Natural killer cell treated with Interleukin-12 subunit alpha and Interleukin-12 subunit beta and Interleukin-15 and Interleukin-18, amount 100 ng/mL, for 72 hours (primary cell): ENCODE measurements at regions not wholly inside any gene's neighbourhood (a gene's known extent, or its start where the extent isn't known, plus 50 kb on each side); places are given as distances from the start of the nearest gene placed in this dataset.

Experiments
- ATAC-seq, 2 donors: fragments of 150-1000 bp; cut with Tn5 transposase in 1 of 2; sonication (Bioruptor Pico), chemical (Tn5 transposase) in 1 of 2; 2 replicates each; pipeline ENCODE4 v1.10.0; 2021
- DNase-seq: peaks from one replicate; pipeline ENCODE4 v3.0.0; 2022; ENCODE audit warnings: low spot score
- H3K27ac Mint-ChIP-seq, 2 donors: 1 replicate in 1 of 2; 2 replicates in 1 of 2; pipeline ENCODE4 v1.8.0; 2022; ENCODE audit warnings: mixed read lengths in 2 of 2, mild to moderate bottlenecking in 1 of 2, moderate library complexity in 1 of 2
- H3K27me3 Mint-ChIP-seq, 2 donors: 1 replicate in 1 of 2; 2 replicates in 1 of 2; pipeline ENCODE4 v1.8.0; 2022; ENCODE audit warnings: mixed read lengths in 2 of 2
- H3K36me3 Mint-ChIP-seq: one replicate; pipeline ENCODE4 v1.8.0; 2022; ENCODE audit warnings: mixed read lengths
- H3K4me1 Mint-ChIP-seq, 2 donors: 1 replicate in 1 of 2; 2 replicates in 1 of 2; pipeline ENCODE4 v1.8.0; 2022; ENCODE audit warnings: low read depth in 2 of 2, mixed read lengths in 2 of 2, mild to moderate bottlenecking in 1 of 2
- H3K4me3 Mint-ChIP-seq: one replicate; pipeline ENCODE4 v1.8.0; 2022; ENCODE audit warnings: mixed read lengths
- H3K9me3 Mint-ChIP-seq: 2 replicates; pipeline ENCODE4 v1.8.0; 2022; ENCODE audit warnings: mixed read lengths

DNA sequence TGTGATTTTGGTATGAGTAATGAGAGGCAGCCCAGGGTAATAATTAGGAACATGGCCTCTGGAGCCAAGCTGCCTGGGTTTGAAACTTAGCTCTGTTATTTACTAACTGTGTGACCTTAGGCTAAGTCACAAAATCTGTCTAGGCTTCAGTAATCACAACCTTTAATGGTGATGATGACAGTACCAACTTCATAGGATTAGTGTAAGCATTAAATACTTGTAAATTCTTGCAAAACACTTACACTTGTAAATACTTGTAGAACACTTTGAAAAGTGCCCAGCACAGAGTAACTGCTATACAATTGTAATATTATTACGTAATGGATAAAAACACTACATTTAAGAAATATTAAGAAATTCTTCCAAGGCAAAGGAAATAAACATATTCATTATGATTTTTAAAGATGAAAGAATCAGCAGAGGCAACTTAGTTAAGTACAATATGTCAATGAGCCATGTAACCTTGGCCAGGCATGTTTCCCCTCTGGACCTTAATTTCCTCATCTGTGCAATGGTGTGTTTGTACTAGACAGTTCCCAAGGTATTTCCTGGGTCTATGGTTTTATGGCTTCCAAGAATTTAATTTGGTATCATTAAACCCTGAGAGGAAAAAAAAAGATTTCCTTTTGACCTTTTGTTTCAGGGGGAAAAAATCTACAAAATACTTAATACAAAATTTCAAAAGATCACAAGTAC is 628.5 kb upstream of the KLHL1 start:
- no peaks in the 10 kb centered on the region for H3K36me3 Mint-ChIP-seq
- no peak overlapping the region for H3K4me3 Mint-ChIP-seq
- H3K4me1 Mint-ChIP-seq = no peaks in the 10 kb centered on the region
- no peaks in the 10 kb centered on the region for H3K27me3 Mint-ChIP-seq
- no peak for ATAC-seq
- no peaks in the 10 kb centered on the region for H3K9me3 Mint-ChIP-seq
- H3K27ac Mint-ChIP-seq = no peak overlapping the region
- no peak for DNase-seq

- H3K36me3 Mint-ChIP-seq = no peaks in the 10 kb centered on the region
- peaks cover 4% of the 10 kb centered on the region for H3K9me3 Mint-ChIP-seq
- no peaks in the 10 kb centered on the region for H3K27me3 Mint-ChIP-seq
- H3K4me1 Mint-ChIP-seq = no peaks in the 10 kb centered on the region
- H3K4me3 Mint-ChIP-seq = no peak overlapping the region
- ATAC-seq (no peak), DNase-seq (no peak)
- no peak overlapping the region for H3K27ac Mint-ChIP-seq
Observed at GRCh38 chr13:70732611-70733010, 624.4 kb upstream of the KLHL1 start.

GRCh38 chr13:70729369-70729768 is 621.1 kb upstream of the KLHL1 start:
- Mint-ChIP-seq H3K27me3 (no peaks in the 10 kb centered on the region), H3K36me3 (no peaks in the 10 kb centered on the region), H3K9me3 (peaks cover 4% of the 10 kb centered on the region), H3K4me3 (no peak overlapping the region), H3K4me1 (no peaks in the 10 kb centered on the region), H3K27ac (no peak overlapping the region)
- ATAC-seq (no peak), DNase-seq (no peak)

GRCh38 chr13:70723732-70724131 is 615.5 kb upstream of the KLHL1 start:
- no peaks in the 10 kb centered on the region for H3K27me3 Mint-ChIP-seq
- ATAC-seq = no peak

GRCh38 chr13:70720386-70720785 is 612.1 kb upstream of the KLHL1 start:
- H3K4me3 Mint-ChIP-seq = no peak overlapping the region
- no peak overlapping the region for H3K27ac Mint-ChIP-seq
- H3K4me1 Mint-ChIP-seq = no peaks in the 10 kb centered on the region
- peaks cover 9% of the 10 kb centered on the region for H3K9me3 Mint-ChIP-seq
- peaks cover 6% of the 10 kb centered on the region for H3K36me3 Mint-ChIP-seq
- no peak for ATAC-seq
- no peak for DNase-seq
- no peaks in the 10 kb centered on the region for H3K27me3 Mint-ChIP-seq

More at GRCh38 chr13:70723732-70724131, 615.5 kb upstream of the KLHL1 start:
- no peaks in the 10 kb centered on the region for H3K36me3 Mint-ChIP-seq
- DNase-seq = no peak
- no peak overlapping the region for H3K27ac Mint-ChIP-seq
- no peaks in the 10 kb centered on the region for H3K4me1 Mint-ChIP-seq
- peaks cover 3% of the 10 kb centered on the region for H3K9me3 Mint-ChIP-seq
- H3K4me3 Mint-ChIP-seq = no peak overlapping the region

DNA sequence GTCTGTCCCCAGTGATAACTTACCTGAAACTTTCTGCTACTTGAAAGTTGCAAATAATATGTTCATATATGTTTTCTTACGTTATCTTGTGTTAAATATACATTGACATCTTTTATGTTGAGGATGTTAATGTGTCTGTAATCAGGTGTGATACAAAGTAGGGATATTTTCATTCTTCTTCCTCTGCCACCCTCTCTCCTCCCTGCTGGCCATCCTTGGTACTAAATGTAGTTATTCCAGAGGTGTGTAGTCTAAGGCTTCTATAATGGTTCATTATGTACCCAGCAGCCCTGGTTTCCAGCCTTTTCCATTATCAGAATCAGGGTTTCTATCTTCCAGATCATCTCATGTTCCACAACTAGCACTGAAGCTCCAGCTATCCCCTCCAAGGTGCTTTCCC is 606.7 kb upstream of the KLHL1 start:
- Mint-ChIP-seq H3K27me3 (no peaks in the 10 kb centered on the region), H3K27ac (no peak overlapping the region), H3K4me3 (no peak overlapping the region), H3K36me3 (peaks cover 10% of the 10 kb centered on the region), H3K4me1 (no peaks in the 10 kb centered on the region), H3K9me3 (peaks cover 9% of the 10 kb centered on the region)
- DNase-seq (no peak), ATAC-seq (no peak)

DNA sequence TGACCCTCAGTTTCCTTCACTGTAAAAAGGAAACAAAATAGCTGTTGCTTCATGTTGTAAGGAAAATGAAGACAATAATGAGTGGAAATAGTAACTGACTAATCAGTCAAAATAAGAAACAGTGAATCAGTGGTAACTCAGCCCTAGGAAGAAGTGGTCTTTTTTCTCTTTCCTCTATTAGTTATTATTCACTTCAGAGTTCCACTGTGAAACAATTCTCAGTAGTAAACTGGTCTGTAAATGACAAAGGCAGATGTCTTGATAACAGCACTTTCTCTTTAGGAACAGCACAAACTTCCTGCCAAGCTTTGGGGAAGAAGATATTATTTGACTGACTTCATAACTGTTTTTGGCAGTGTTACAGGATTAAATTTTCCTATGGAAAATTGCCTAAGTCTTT is 600.5 kb upstream of the KLHL1 start:
- Mint-ChIP-seq H3K27ac (no peak overlapping the region), H3K9me3 (peaks cover 12% of the 10 kb centered on the region), H3K4me1 (no peaks in the 10 kb centered on the region), H3K4me3 (no peak overlapping the region), H3K27me3 (no peaks in the 10 kb centered on the region), H3K36me3 (peaks cover 13% of the 10 kb centered on the region)
- DNase-seq (no peak), ATAC-seq (no peak)

DNA sequence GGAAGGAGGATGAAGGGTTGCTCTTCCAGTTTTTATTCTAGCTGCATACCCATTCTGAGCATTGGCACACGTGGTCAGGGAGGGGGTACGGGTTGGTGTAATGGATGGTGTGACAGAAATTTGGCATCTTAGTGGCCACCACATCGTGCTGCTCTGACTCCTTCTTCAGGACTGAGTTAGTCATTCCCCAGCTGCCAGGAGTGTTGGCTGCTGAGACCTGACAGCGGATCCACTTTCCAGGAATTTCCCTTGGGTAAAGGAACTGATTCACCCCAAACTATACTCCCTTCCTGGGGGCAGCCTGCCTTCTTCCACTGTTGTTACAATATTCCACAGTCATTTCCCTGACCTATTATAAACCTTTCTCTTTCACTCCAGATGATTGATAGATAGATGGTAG is 595.5 kb upstream of the KLHL1 start:
- Mint-ChIP-seq H3K36me3 (peaks cover 8% of the 10 kb centered on the region), H3K4me1 (no peaks in the 10 kb centered on the region), H3K27ac (no peak overlapping the region), H3K4me3 (no peak overlapping the region), H3K9me3 (peaks cover 19% of the 10 kb centered on the region), H3K27me3 (no peaks in the 10 kb centered on the region)
- DNase-seq = no peak
- ATAC-seq = no peak

- Mint-ChIP-seq H3K27ac (no peak overlapping the region), H3K4me3 (no peak overlapping the region), H3K27me3 (no peaks in the 10 kb centered on the region), H3K36me3 (peaks cover 10% of the 10 kb centered on the region), H3K4me1 (no peaks in the 10 kb centered on the region), H3K9me3 (peaks cover 29% of the 10 kb centered on the region)
- DNase-seq = no peak
- no peak for ATAC-seq
Observed at GRCh38 chr13:70694996-70695715, 586.9 kb upstream of the KLHL1 start.

- no peaks in the 10 kb centered on the region for H3K27me3 Mint-ChIP-seq
- ATAC-seq (no peak), DNase-seq (no peak)
- no peak overlapping the region for H3K27ac Mint-ChIP-seq
- peaks cover 3% of the 10 kb centered on the region for H3K9me3 Mint-ChIP-seq
- no peaks in the 10 kb centered on the region for H3K4me1 Mint-ChIP-seq
- no peaks in the 10 kb centered on the region for H3K36me3 Mint-ChIP-seq
- H3K4me3 Mint-ChIP-seq = no peak overlapping the region
Observed at GRCh38 chr13:70668983-70669382, 560.7 kb upstream of the KLHL1 start.

GRCh38 chr13:70668293-70668692 is 560.0 kb upstream of the KLHL1 start:
- H3K4me3 Mint-ChIP-seq = no peak overlapping the region
- peaks cover 3% of the 10 kb centered on the region for H3K9me3 Mint-ChIP-seq
- H3K27ac Mint-ChIP-seq = no peak overlapping the region
- ATAC-seq (no peak), DNase-seq (no peak)
- no peaks in the 10 kb centered on the region for H3K4me1 Mint-ChIP-seq
- no peaks in the 10 kb centered on the region for H3K27me3 Mint-ChIP-seq
- no peaks in the 10 kb centered on the region for H3K36me3 Mint-ChIP-seq

DNA sequence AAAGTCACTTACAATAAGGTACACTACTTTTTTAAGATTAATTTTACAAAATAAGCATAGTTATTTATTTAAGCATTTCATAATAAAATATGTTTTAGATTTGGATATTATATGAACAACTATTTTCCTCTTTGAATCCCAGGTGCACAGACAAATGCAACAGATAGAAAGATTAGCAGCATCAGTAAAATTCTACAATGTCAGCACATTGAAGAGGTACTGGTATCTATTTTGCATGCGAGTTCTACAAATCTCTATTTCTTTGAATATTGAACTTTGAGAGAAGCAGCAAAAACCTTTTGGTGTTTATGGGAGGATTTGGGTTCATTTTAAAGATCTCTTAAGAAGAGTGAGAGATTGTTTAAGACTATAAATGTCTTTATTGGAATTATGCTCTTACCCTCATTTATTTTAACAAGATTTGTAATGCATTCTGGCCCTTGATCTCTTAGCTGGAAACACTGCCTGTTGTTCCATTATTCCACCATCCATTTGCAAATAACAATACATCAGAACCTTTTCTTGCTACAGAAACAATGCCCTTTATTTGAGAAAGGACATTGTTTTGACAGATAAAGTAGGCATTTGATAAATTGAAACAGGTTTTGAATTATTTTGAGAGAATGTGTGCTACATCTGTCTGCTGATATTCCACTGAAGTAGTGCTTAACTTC is 558.8 kb upstream of the KLHL1 start:
- Mint-ChIP-seq H3K4me1 (no peaks in the 10 kb centered on the region), H3K36me3 (no peaks in the 10 kb centered on the region), H3K27ac (no peak overlapping the region), H3K9me3 (peaks cover 3% of the 10 kb centered on the region), H3K4me3 (no peak overlapping the region), H3K27me3 (no peaks in the 10 kb centered on the region)
- DNase-seq (no peak), ATAC-seq (no peak)

- H3K36me3 Mint-ChIP-seq = no peaks in the 10 kb centered on the region
- no peaks in the 10 kb centered on the region for H3K27me3 Mint-ChIP-seq
- no peak for ATAC-seq
- DNase-seq = no peak
- H3K4me1 Mint-ChIP-seq = no peaks in the 10 kb centered on the region
- H3K27ac Mint-ChIP-seq = no peak overlapping the region
- H3K9me3 Mint-ChIP-seq = no peaks in the 10 kb centered on the region
- H3K4me3 Mint-ChIP-seq = no peak overlapping the region
Observed at GRCh38 chr13:70662231-70662940, 554.1 kb upstream of the KLHL1 start.

DNA sequence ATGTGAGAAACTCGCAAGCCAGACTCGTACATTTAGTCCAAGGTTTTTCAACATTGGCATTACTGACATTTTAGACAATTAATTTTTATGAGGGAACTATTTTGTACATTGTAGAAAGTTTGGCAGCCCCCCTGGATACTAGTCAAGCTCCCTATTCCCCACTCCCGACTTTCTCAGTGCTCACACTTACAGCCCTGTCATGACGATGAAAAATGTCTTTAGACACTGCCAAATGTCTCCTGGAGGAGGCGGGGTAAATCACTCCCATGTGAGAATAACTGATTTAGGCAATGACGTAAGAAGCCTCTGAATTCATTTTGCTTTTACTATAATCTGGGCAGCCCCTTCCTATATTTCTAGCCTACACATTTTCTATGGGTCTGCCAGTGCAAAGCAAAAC is 535.8 kb upstream of the KLHL1 start:
- H3K4me3 Mint-ChIP-seq = no peak overlapping the region
- no peaks in the 10 kb centered on the region for H3K36me3 Mint-ChIP-seq
- DNase-seq = no peak
- ATAC-seq = no peak
- H3K27me3 Mint-ChIP-seq = no peaks in the 10 kb centered on the region
- H3K9me3 Mint-ChIP-seq = peaks cover 8% of the 10 kb centered on the region
- H3K4me1 Mint-ChIP-seq = no peaks in the 10 kb centered on the region
- no peak overlapping the region for H3K27ac Mint-ChIP-seq
